Body of pancreas (tissue), 4 donors: ENCODE measurements at regions not wholly inside any gene's neighbourhood (a gene's known extent, or its start where the extent isn't known, plus 50 kb on each side); places are given as distances from the start of the nearest gene placed in this dataset.
"Not testable (repeated sequence)": the region's sequence is repeated elsewhere in the genome, so short reads cannot be mapped to it uniquely, and the experiment has no call there.

Experiments
- ATAC-seq: fragments of 150-250 bp; one replicate; pipeline ENCODE4 v1.9.1; 2016
- DNase-seq, 4 donors: peaks; one replicate each; pipeline ENCODE4 v3.0.0-alpha.2; 2019
- H3K27ac ChIP-seq, 4 donors: fragments of 200-600 bp; sonication (generic); 1 replicate in 3 of 4; 2 replicates in 1 of 4; pipeline versions ENCODE4 v1.5.1 to v1.6.1; 2016 to 2019; ENCODE audit warnings: mild to moderate bottlenecking in 1 of 4, mixed read lengths in 1 of 4, moderate library complexity in 1 of 4
- H3K27me3 ChIP-seq, 2 donors: fragments of 200-600 bp; sonication (generic); one replicate each; pipeline ENCODE4 v1.6.0; 2016; ENCODE audit warnings: mild to moderate bottlenecking in 1 of 2
- H3K36me3 ChIP-seq, 2 donors: fragments of 200-600 bp; sonication (generic); replicated peaks in 1 of 2; 2 replicates each; pipeline ENCODE4 v1.5.1; 2016; ENCODE audit warnings: low read depth in 2 of 2; ENCODE audit not compliant: insufficient read depth in 1 of 2
- H3K4me1 ChIP-seq: fragments of 200-600 bp; sonication (generic); one replicate; pipeline ENCODE4 v1.6.0; 2016
- H3K4me3 ChIP-seq, 2 donors: fragments of 200-600 bp; sonication (generic); 1 replicate in 1 of 2; 2 replicates in 1 of 2; pipeline ENCODE4 v1.5.1; 2016 to 2019
- H3K9me3 ChIP-seq, 3 donors: fragments of 200-600 bp; sonication (generic); 1 replicate in 2 of 3; 2 replicates in 1 of 3; pipeline ENCODE4 v1.5.1; 2016
- CTCF ChIP-seq, 7 experiments: fragments of 450-650 bp in 4 of 7; fragments of 200-600 bp in 3 of 7; sonication (generic) in 3 of 7; IDR thresholded peaks; one replicate each; pipeline ENCODE4 v1.5.1; 2016 to 2019; ENCODE audit warnings: antibody characterized with exemption in 7 of 7
- POLR2A ChIP-seq, 3 donors: fragments of 450-650 bp; IDR thresholded peaks; one replicate each; pipeline ENCODE4 v1.6.1; 2016; ENCODE audit warnings: antibody characterized with exemption in 3 of 3, mild to moderate bottlenecking in 2 of 3
- WGBS, 2 donors: methylation state at CpG; one replicate each; pipeline ENCODE4 v1.1.5; 2017; 5-methylcytosine and 5-hydroxymethylcytosine counted together
- intact Hi-C: fragments of 100-400 bp; cut with DNase I; formaldehyde crosslinking; loops from one replicate; pipeline ENCODE4 v1.15.1; 2023

- 82 to 91% methylated on average over 3 of the region's 3 CpGs for WGBS, 2 donors
- peaks cover 11% of the 10 kb centered on the region for H3K4me1 ChIP-seq
- no peak overlapping the region for H3K4me3 ChIP-seq
- no peaks in the 10 kb centered on the region for H3K27me3 ChIP-seq
- H3K36me3 ChIP-seq = no peaks in the 10 kb centered on the region
- intact Hi-C loops = no loop called here
- H3K27ac ChIP-seq = no peak overlapping the region
- no peaks in the 10 kb centered on the region for H3K9me3 ChIP-seq
- no peak for TF ChIP-seq CTCF (IDR thresholded peaks at IDR 0.05)
- TF ChIP-seq POLR2A (IDR thresholded peaks at IDR 0.05) = no peak
- DNase-seq = no peak
- ATAC-seq = no peak
Observed at GRCh38 chr5:138677782-138678181, 75.4 kb upstream of the CTNNA1 start.

DNA sequence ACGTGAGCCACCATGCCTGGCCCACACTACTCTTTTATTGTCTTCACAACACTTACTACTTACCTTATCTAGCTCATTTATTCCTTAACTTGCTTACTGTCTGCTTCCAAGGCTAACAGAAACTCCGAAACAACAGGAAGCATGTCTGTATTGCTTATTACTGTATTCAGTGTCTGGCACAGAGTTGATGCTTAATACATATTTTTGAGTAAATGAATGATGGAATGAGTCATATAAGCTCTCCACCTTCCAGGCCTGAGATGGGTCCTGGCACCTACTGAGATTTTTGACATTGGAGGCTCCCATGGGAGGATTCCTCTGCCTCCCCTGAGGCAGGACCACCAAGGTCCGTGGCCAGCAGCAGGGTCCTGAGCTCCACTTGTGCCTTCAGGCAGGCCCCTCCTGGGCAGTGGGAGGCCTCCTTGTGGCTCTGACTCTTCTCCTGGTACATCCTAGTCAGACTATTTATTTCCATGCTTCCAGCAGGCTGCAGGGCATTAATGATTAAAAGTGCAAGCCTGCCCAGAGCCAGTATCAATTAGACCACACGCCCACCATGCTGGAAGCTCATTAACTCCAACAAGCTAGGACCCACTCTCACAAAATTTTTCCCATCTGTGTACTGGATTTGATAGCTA lies 76.5 kb upstream of the CTNNA1 start:
- no peaks in the 10 kb centered on the region for H3K9me3 ChIP-seq
- H3K4me3 ChIP-seq = no peak overlapping the region
- no peaks in the 10 kb centered on the region for H3K27me3 ChIP-seq
- intact Hi-C loops = no loop called here
- no peak for ATAC-seq
- WGBS, 2 donors = 11 to 37% methylated on average over 3 to 4 of the region's 4 CpGs
- no peaks in the 10 kb centered on the region for H3K36me3 ChIP-seq
- H3K4me1 ChIP-seq = peaks cover 11% of the 10 kb centered on the region
- DNase-seq = no peak
- no peak for TF ChIP-seq CTCF (IDR thresholded peaks at IDR 0.05)
- TF ChIP-seq POLR2A (IDR thresholded peaks at IDR 0.05) = no peak
- peak overlapping the region in 2 of 4 donors; percentile 8 to 44 for H3K27ac ChIP-seq

DNA sequence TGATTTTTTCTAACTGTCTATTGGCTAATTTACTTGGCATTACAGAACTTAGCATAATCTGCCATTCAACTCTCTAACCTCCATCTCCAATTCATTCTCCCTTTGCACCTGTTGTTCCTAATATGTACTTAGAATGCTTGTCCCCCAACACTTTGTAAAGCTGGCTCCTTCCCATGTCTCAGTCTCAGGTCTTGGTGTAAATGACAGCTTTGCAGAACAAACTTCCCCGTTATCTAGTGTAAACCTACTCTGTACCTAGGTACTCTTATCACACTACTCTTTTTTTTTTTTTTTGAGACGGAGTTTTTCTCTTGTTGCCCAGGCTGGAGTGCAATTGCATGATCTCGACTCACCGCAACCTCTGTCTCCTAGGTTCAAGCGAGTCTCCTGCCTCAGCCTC lies 77.2 kb upstream of the CTNNA1 start:
- peak; percentile 18 to 74 (median 50) for DNase-seq
- H3K9me3 ChIP-seq = no peaks in the 10 kb centered on the region
- no peaks in the 10 kb centered on the region for H3K36me3 ChIP-seq
- peak overlapping the region in 2 of 4 donors; percentile 12 to 44 for H3K27ac ChIP-seq
- H3K4me3 ChIP-seq = no peak overlapping the region
- WGBS, 2 donors = 29 to 47% methylated on average over 5 of the region's 5 CpGs
- H3K4me1 ChIP-seq = peaks cover 11% of the 10 kb centered on the region
- intact Hi-C loops = no loop called here
- peak; percentile 90 for ATAC-seq
- no peaks in the 10 kb centered on the region for H3K27me3 ChIP-seq
- no peak for TF ChIP-seq POLR2A (IDR thresholded peaks at IDR 0.05)
- no peak for TF ChIP-seq CTCF (IDR thresholded peaks at IDR 0.05)

GRCh38 chr5:138668451-138669380 lies 84.5 kb upstream of the CTNNA1 start:
- ATAC-seq (no peak), DNase-seq (no peak)
- Histone ChIP-seq H3K4me3 (no peak overlapping the region), H3K4me1 (no peaks in the 10 kb centered on the region), H3K27me3 (no peaks in the 10 kb centered on the region), H3K9me3 (no peaks in the 10 kb centered on the region), H3K27ac (no peak overlapping the region), H3K36me3 (no peaks in the 10 kb centered on the region)
- TF ChIP-seq CTCF (IDR thresholded peaks at IDR 0.05) (no peak), POLR2A (IDR thresholded peaks at IDR 0.05) (no peak)
- 59 to 64% methylated on average over 8 of the region's 8 CpGs for WGBS, 2 donors
- intact Hi-C loops = no loop called here

DNA sequence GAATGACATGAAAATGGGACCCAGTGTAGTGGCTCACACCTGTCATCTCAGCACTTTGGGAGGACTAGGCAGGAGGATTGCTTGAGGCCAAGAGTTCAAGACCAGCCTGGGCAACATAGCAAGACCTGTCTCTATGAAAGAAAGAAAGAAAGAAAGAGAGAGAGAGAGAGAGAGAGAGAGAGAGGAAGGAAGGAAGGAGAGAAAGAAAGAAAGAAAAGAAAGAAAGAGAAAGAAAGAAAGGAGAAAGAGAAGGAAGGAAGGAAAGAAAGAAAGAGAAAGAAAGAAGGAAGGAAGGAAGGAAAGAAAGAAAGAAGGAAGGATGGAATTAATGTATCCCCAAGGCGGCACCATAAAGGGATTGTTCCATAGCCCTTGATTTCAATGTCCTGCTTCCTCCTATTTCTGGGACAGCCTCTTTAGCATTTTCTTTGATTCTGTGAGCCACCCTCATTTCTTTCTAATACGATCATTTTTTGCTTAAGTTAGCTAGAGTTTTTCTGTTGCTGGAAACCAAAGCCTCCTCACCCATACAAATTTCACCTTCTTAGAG lies 85.4 kb upstream of the CTNNA1 start:
- DNase-seq, ATAC-seq, intact Hi-C loops, H3K4me3 ChIP-seq, H3K4me1 ChIP-seq, H3K36me3 ChIP-seq, H3K27ac ChIP-seq, H3K27me3 ChIP-seq, H3K9me3 ChIP-seq: not testable (repeated sequence)
- 91 to 93% methylated on average over 2 of the region's 2 CpGs for WGBS, 2 donors
